Right renal cortex interstitium (tissue), 3 donors: ENCODE measurements at regions not wholly inside any gene's neighbourhood (a gene's known extent, or its start where the extent isn't known, plus 50 kb on each side); places are given as distances from the start of the nearest gene placed in this dataset.
"Not testable (repeated sequence)": the region's sequence is repeated elsewhere in the genome, so short reads cannot be mapped to it uniquely, and the experiment has no call there.

Experiments used
- DNase-seq, 3 donors: peaks; one replicate each; pipeline ENCODE4 v3.0.0-alpha.2; 2013; ENCODE audit warnings: low read depth in 3 of 3, low spot score in 2 of 3

GRCh38 chr17:20387549-20387948, 79.8 kb downstream of the LGALS9B start:
- DNase-seq = not testable (repeated sequence)

- DNase-seq = peak in 1 of 3 donors; percentile 8
Measured at GRCh38 chr17:20381358-20382300, 85.7 kb downstream of the LGALS9B start.

GRCh38 chr17:20380625-20381024, 86.7 kb downstream of the LGALS9B start:
- not testable (repeated sequence) for DNase-seq

GRCh38 chr17:20379251-20379650, 88.1 kb downstream of the LGALS9B start:
- DNase-seq = not testable (repeated sequence)

GRCh38 chr17:20376642-20377041, 90.7 kb downstream of the LGALS9B start:
- not testable (repeated sequence) for DNase-seq

GRCh38 chr17:20375745-20376144, 91.6 kb downstream of the LGALS9B start:
- DNase-seq = not testable (repeated sequence)
